ENCODE measurements at regions not wholly inside any gene's neighbourhood (a gene's known extent, or its start where the extent isn't known, plus 50 kb on each side); places are given as distances from the start of the nearest gene placed in this dataset.

DNA sequence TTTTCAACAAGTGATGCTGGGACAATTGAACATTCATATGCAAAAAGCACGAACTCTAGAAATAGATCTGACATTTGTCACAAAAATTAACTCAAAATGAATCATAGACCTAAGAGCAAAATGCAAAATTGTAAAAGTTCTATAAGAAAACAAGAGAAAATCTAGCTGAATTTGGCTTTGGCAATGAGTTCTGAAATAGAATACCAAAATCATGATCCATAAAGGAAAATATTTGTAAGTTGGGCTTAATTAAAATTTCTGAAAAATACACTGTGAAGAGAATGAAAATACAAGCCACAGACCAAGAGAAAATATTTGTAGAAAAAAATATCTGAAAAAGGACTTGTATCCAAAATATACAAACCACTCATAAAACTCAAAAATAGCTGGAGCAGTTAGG lies 698.8 kb upstream of the CELF2 start:
- Histone ChIP-seq H3K4me1 (ENCODE audit: control insufficient read depth in 1 of 2, insufficient read depth in 2 of 2, low read length in 2 of 2) (no peaks in the 10 kb centered on the region), H3K79me2 (ENCODE audit: control insufficient read depth, insufficient read depth, low read length, poor library complexity) (no peaks in the 10 kb centered on the region), H3K79me1 (ENCODE audit: low read length) (no peaks in the 10 kb centered on the region), H3K18ac (ENCODE audit: low read length) (no peak overlapping the region), H3K4me3 (ENCODE audit: low read depth, low read length) (no peak overlapping the region), H2BK5ac (ENCODE audit: low read depth, low read length, poor library complexity) (no peak overlapping the region), H2AK5ac (ENCODE audit: low read length) (no peak overlapping the region), H3K9ac (ENCODE audit: low read length) (no peak overlapping the region), H3K27ac (ENCODE audit: low read depth, low read length) (no peak overlapping the region), H3K14ac (ENCODE audit: low read length) (no peak overlapping the region), H2BK120ac (ENCODE audit: insufficient read depth, low read length, poor library complexity) (no peak overlapping the region), H2AFZ (ENCODE audit: insufficient read depth, low read length, poor library complexity) (no peak overlapping the region), H3K36me3 (ENCODE audit: control insufficient read depth in 1 of 2, insufficient read depth in 2 of 2, low read length in 2 of 2) (no peaks in the 10 kb centered on the region), H3K27me3 (ENCODE audit: insufficient read depth, low read length) (no peaks in the 10 kb centered on the region), H3K9me3 (ENCODE audit: insufficient read depth, low read depth, low read length) (no peaks in the 10 kb centered on the region), H3K4me2 (ENCODE audit: low read length) (no peak overlapping the region), H4K12ac (ENCODE audit: low read depth, low read length) (no peak overlapping the region), H4K91ac (ENCODE audit: low read depth, low read length) (no peak overlapping the region), H3K23ac (ENCODE audit: low read length) (no peak overlapping the region), H4K8ac (ENCODE audit: low read depth, low read length) (no peak overlapping the region), H2BK12ac (ENCODE audit: low read length) (no peak overlapping the region), H3K4ac (ENCODE audit: low read depth, low read length) (no peak overlapping the region)
- WGBS (ENCODE audit: extremely low coverage, insufficient coverage, insufficient read length) = no CpG with 5 or more reads among the region's 1 CpG
- no peak for DNase-seq

DNA sequence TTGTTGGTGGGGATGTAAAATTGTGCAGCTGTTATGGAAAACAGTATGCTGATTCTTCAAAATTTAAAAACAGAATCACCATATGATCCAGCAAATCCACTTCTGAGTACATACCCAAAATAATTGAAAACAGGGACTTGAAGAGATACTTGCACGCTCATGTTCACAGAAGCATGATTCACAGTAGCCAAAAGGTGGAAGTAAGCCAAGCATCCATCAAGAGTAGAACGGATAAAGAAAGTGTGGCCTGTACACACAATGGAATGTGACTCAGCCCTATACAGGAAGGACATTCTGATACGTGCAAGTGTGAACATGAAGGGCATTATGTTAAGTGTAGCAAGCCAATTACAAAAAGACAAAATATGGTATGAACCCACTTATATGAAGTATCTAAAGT lies 696.7 kb upstream of the CELF2 start:
- H2BK12ac ChIP-seq (ENCODE audit: low read length) = no peak overlapping the region
- H3K9me3 ChIP-seq (ENCODE audit: insufficient read depth, low read depth, low read length) = no peaks in the 10 kb centered on the region
- no peak overlapping the region for H2BK5ac ChIP-seq (ENCODE audit: low read depth, low read length, poor library complexity)
- no peak overlapping the region for H3K18ac ChIP-seq (ENCODE audit: low read length)
- H3K36me3 ChIP-seq (ENCODE audit: control insufficient read depth in 1 of 2, insufficient read depth in 2 of 2, low read length in 2 of 2) = no peaks in the 10 kb centered on the region
- H3K14ac ChIP-seq (ENCODE audit: low read length) = no peak overlapping the region
- H3K27ac ChIP-seq (ENCODE audit: low read depth, low read length) = no peak overlapping the region
- no peak for DNase-seq
- no peak overlapping the region for H3K23ac ChIP-seq (ENCODE audit: low read length)
- no peak overlapping the region for H3K4ac ChIP-seq (ENCODE audit: low read depth, low read length)
- no peak overlapping the region for H4K12ac ChIP-seq (ENCODE audit: low read depth, low read length)
- no peaks in the 10 kb centered on the region for H3K79me2 ChIP-seq (ENCODE audit: control insufficient read depth, insufficient read depth, low read length, poor library complexity)
- H3K9ac ChIP-seq (ENCODE audit: low read length) = no peak overlapping the region
- no peaks in the 10 kb centered on the region for H3K27me3 ChIP-seq (ENCODE audit: insufficient read depth, low read length)
- no peak overlapping the region for H4K8ac ChIP-seq (ENCODE audit: low read depth, low read length)
- H4K91ac ChIP-seq (ENCODE audit: low read depth, low read length) = no peak overlapping the region
- no peak overlapping the region for H2AFZ ChIP-seq (ENCODE audit: insufficient read depth, low read length, poor library complexity)
- no peak overlapping the region for H3K4me2 ChIP-seq (ENCODE audit: low read length)
- no peak overlapping the region for H3K4me3 ChIP-seq (ENCODE audit: low read depth, low read length)
- H3K79me1 ChIP-seq (ENCODE audit: low read length) = no peaks in the 10 kb centered on the region
- no peak overlapping the region for H2BK120ac ChIP-seq (ENCODE audit: insufficient read depth, low read length, poor library complexity)
- WGBS (ENCODE audit: extremely low coverage, insufficient coverage, insufficient read length) = no CpG with 5 or more reads among the region's 3 CpGs
- no peak overlapping the region for H2AK5ac ChIP-seq (ENCODE audit: low read length)
- no peaks in the 10 kb centered on the region for H3K4me1 ChIP-seq (ENCODE audit: control insufficient read depth in 1 of 2, insufficient read depth in 2 of 2, low read length in 2 of 2)

GRCh38 chr10:10326116-10326515 lies 691.6 kb upstream of the CELF2 start:
- no peak overlapping the region for H3K4me2 ChIP-seq (ENCODE audit: low read length)
- no peak overlapping the region for H4K8ac ChIP-seq (ENCODE audit: low read depth, low read length)
- H2AFZ ChIP-seq (ENCODE audit: insufficient read depth, low read length, poor library complexity) = no peak overlapping the region
- no peak overlapping the region for H3K4me3 ChIP-seq (ENCODE audit: low read depth, low read length)
- no peak overlapping the region for H3K23ac ChIP-seq (ENCODE audit: low read length)
- no peak overlapping the region for H3K9ac ChIP-seq (ENCODE audit: low read length)
- no peak overlapping the region for H3K18ac ChIP-seq (ENCODE audit: low read length)
- H4K91ac ChIP-seq (ENCODE audit: low read depth, low read length) = no peak overlapping the region
- H3K36me3 ChIP-seq (ENCODE audit: control insufficient read depth in 1 of 2, insufficient read depth in 2 of 2, low read length in 2 of 2) = no peaks in the 10 kb centered on the region
- H2AK5ac ChIP-seq (ENCODE audit: low read length) = no peak overlapping the region
- H3K79me2 ChIP-seq (ENCODE audit: control insufficient read depth, insufficient read depth, low read length, poor library complexity) = no peaks in the 10 kb centered on the region
- WGBS (ENCODE audit: extremely low coverage, insufficient coverage, insufficient read length) = no CpG with 5 or more reads among the region's 4 CpGs
- no peak overlapping the region for H2BK12ac ChIP-seq (ENCODE audit: low read length)
- no peaks in the 10 kb centered on the region for H3K27me3 ChIP-seq (ENCODE audit: insufficient read depth, low read length)
- no peak overlapping the region for H2BK5ac ChIP-seq (ENCODE audit: low read depth, low read length, poor library complexity)
- H3K27ac ChIP-seq (ENCODE audit: low read depth, low read length) = no peak overlapping the region
- no peak overlapping the region for H4K12ac ChIP-seq (ENCODE audit: low read depth, low read length)
- H3K14ac ChIP-seq (ENCODE audit: low read length) = no peak overlapping the region
- H3K4ac ChIP-seq (ENCODE audit: low read depth, low read length) = no peak overlapping the region
- no peaks in the 10 kb centered on the region for H3K9me3 ChIP-seq (ENCODE audit: insufficient read depth, low read depth, low read length)
- no peak overlapping the region for H2BK120ac ChIP-seq (ENCODE audit: insufficient read depth, low read length, poor library complexity)
- no peaks in the 10 kb centered on the region for H3K4me1 ChIP-seq (ENCODE audit: control insufficient read depth in 1 of 2, insufficient read depth in 2 of 2, low read length in 2 of 2)
- H3K79me1 ChIP-seq (ENCODE audit: low read length) = no peaks in the 10 kb centered on the region
- DNase-seq = no peak

GRCh38 chr10:10327934-10328333 lies 689.7 kb upstream of the CELF2 start:
- no peak overlapping the region for H2BK12ac ChIP-seq (ENCODE audit: low read length)

More at GRCh38 chr10:10327934-10328333, 689.7 kb upstream of the CELF2 start:
- Histone ChIP-seq H2BK5ac (ENCODE audit: low read depth, low read length, poor library complexity) (no peak overlapping the region), H2AK5ac (ENCODE audit: low read length) (no peak overlapping the region), H3K27me3 (ENCODE audit: insufficient read depth, low read length) (no peaks in the 10 kb centered on the region), H3K18ac (ENCODE audit: low read length) (no peak overlapping the region), H3K36me3 (ENCODE audit: control insufficient read depth in 1 of 2, insufficient read depth in 2 of 2, low read length in 2 of 2) (no peaks in the 10 kb centered on the region), H3K27ac (ENCODE audit: low read depth, low read length) (no peak overlapping the region), H3K79me1 (ENCODE audit: low read length) (no peaks in the 10 kb centered on the region), H3K23ac (ENCODE audit: low read length) (no peak overlapping the region), H4K91ac (ENCODE audit: low read depth, low read length) (no peak overlapping the region), H3K4me2 (ENCODE audit: low read length) (no peak overlapping the region), H3K9me3 (ENCODE audit: insufficient read depth, low read depth, low read length) (no peaks in the 10 kb centered on the region), H4K12ac (ENCODE audit: low read depth, low read length) (no peak overlapping the region), H3K4me3 (ENCODE audit: low read depth, low read length) (no peak overlapping the region), H2AFZ (ENCODE audit: insufficient read depth, low read length, poor library complexity) (no peak overlapping the region), H3K79me2 (ENCODE audit: control insufficient read depth, insufficient read depth, low read length, poor library complexity) (no peaks in the 10 kb centered on the region), H2BK120ac (ENCODE audit: insufficient read depth, low read length, poor library complexity) (no peak overlapping the region), H3K4me1 (ENCODE audit: control insufficient read depth in 1 of 2, insufficient read depth in 2 of 2, low read length in 2 of 2) (no peaks in the 10 kb centered on the region), H3K14ac (ENCODE audit: low read length) (no peak overlapping the region), H4K8ac (ENCODE audit: low read depth, low read length) (no peak overlapping the region), H3K9ac (ENCODE audit: low read length) (no peak overlapping the region), H3K4ac (ENCODE audit: low read depth, low read length) (no peak overlapping the region)
- WGBS (ENCODE audit: extremely low coverage, insufficient coverage, insufficient read length) = no CpG with 5 or more reads among the region's 4 CpGs
- DNase-seq = no peak
